ENCODE measurements at regions not wholly inside any gene's neighbourhood (a gene's known extent, or its start where the extent isn't known, plus 50 kb on each side); places are given as distances from the start of the nearest gene placed in this dataset.
"Not testable (repeated sequence)": the region's sequence is repeated elsewhere in the genome, so short reads cannot be mapped to it uniquely, and the experiment has no call there.

GRCh38 chr5:82517544-82518075 is 239.5 kb upstream of the RPS23 start:
- H3K4me1 Mint-ChIP-seq (ENCODE audit: low read depth): no peaks in the 10 kb centered on the region

GRCh38 chr5:82513738-82514137 is 235.6 kb upstream of the RPS23 start:
- H3K36me3 Mint-ChIP-seq: no peaks in the 10 kb centered on the region
- H3K27ac Mint-ChIP-seq: no peak overlapping the region
- no peak overlapping the region for H3K4me3 Mint-ChIP-seq
- H3K27me3 Mint-ChIP-seq: no peaks in the 10 kb centered on the region
- H3K9me3 Mint-ChIP-seq (ENCODE audit: low read depth): no peaks in the 10 kb centered on the region
- H3K4me1 Mint-ChIP-seq (ENCODE audit: low read depth): peaks cover 5% of the 10 kb centered on the region

More at GRCh38 chr5:82517544-82518075, 239.5 kb upstream of the RPS23 start:
- Mint-ChIP-seq H3K27me3 (no peaks in the 10 kb centered on the region), H3K4me3 (no peak overlapping the region), H3K36me3 (no peaks in the 10 kb centered on the region), H3K9me3 (ENCODE audit: low read depth) (no peaks in the 10 kb centered on the region), H3K27ac (no peak overlapping the region)

DNA sequence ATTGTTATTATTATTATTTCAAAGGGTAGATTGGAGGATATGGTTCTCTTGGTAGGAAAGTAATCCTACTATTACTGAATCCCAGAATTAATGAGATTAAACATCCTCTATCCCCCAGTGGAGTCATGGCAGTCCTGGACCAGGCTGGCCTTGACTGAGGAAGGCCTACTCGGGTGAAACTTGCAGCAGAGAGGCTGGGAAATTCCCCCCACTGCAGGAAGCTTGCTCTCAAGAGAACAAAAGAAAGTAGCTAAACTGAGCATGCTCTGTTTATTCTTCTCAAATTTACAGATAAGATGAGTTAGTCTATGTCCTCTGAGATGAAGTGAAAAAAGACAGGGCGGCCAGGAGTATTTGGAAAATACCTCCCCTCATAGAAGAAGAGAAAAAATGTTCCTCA is 233.9 kb upstream of the RPS23 start:
- peaks cover 2% of the 10 kb centered on the region for H3K27me3 Mint-ChIP-seq
- H3K36me3 Mint-ChIP-seq: peaks cover 3% of the 10 kb centered on the region
- no peak overlapping the region for H3K27ac Mint-ChIP-seq
- peaks cover 9% of the 10 kb centered on the region for H3K9me3 Mint-ChIP-seq (ENCODE audit: low read depth)
- peaks cover 5% of the 10 kb centered on the region for H3K4me1 Mint-ChIP-seq (ENCODE audit: low read depth)
- H3K4me3 Mint-ChIP-seq: no peak overlapping the region

- Mint-ChIP-seq H3K9me3 (ENCODE audit: low read depth) (peaks cover 14% of the 10 kb centered on the region), H3K4me3 (no peak overlapping the region), H3K4me1 (ENCODE audit: low read depth) (peaks cover 5% of the 10 kb centered on the region), H3K27me3 (peaks cover 6% of the 10 kb centered on the region), H3K27ac (no peak overlapping the region), H3K36me3 (peaks cover 6% of the 10 kb centered on the region)
Measured at GRCh38 chr5:82511134-82511533, 233.0 kb upstream of the RPS23 start.

DNA sequence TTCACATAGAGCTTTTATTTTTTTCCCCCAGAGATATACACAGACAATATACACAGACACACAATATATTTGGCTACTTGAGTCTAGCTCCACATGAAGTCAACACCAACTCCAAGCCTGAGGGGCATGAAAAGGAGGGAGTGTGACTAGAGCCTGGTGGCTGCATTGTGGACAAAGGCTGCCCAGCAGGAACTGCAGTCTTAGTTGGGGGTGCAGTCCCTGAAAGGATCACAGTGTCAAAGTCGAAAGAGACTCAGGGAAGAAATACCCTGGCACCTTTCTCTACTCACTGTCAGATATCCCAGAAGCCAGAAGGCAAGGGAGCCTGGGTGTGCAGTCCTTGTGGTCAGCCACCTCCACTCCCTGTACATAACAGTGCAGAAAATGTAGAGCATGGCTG is 231.6 kb upstream of the RPS23 start:
- H3K4me1 Mint-ChIP-seq (ENCODE audit: low read depth): peaks cover 5% of the 10 kb centered on the region

GRCh38 chr5:82506390-82506789 is 228.2 kb upstream of the RPS23 start:
- not testable (repeated sequence) for H3K4me1 Mint-ChIP-seq (ENCODE audit: low read depth); H3K27ac Mint-ChIP-seq; H3K27me3 Mint-ChIP-seq; H3K4me3 Mint-ChIP-seq; H3K36me3 Mint-ChIP-seq
- H3K9me3 Mint-ChIP-seq (ENCODE audit: low read depth): peaks cover 14% of the 10 kb centered on the region

More for the DNA sequence above, 231.6 kb upstream of the RPS23 start:
- Mint-ChIP-seq H3K27me3 (peaks cover 6% of the 10 kb centered on the region), H3K36me3 (peaks cover 6% of the 10 kb centered on the region), H3K27ac (no peak overlapping the region), H3K9me3 (ENCODE audit: low read depth) (peaks cover 14% of the 10 kb centered on the region), H3K4me3 (no peak overlapping the region)

- Mint-ChIP-seq H3K36me3 (no peaks in the 10 kb centered on the region), H3K27ac (no peak overlapping the region), H3K4me3 (no peak overlapping the region), H3K4me1 (ENCODE audit: low read depth) (no peaks in the 10 kb centered on the region), H3K27me3 (peaks cover 2% of the 10 kb centered on the region), H3K9me3 (ENCODE audit: low read depth) (no peaks in the 10 kb centered on the region)
Measured at GRCh38 chr5:82499725-82500244, 221.6 kb upstream of the RPS23 start.

DNA sequence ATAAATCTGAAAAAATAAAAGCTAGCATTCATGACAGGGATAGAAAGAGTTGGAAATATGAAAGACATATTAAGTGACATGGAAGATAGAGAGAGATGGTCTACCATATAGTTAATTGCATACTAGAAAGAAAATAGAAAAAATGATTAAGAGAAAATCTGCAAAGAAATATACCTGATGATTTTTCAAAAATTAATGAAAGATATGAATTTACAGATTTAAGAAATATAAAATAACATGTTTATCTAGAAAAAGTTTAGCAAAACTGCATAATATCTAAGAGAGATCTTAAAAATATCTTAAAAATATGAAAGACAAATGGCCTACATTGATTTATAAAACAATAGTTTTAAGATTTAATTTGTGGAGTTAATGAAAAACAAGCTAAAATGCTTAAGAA is 219.1 kb upstream of the RPS23 start:
- Mint-ChIP-seq H3K4me1 (ENCODE audit: low read depth) (no peaks in the 10 kb centered on the region), H3K27me3 (peaks cover 4% of the 10 kb centered on the region), H3K9me3 (ENCODE audit: low read depth) (no peaks in the 10 kb centered on the region), H3K4me3 (no peak overlapping the region), H3K27ac (no peak overlapping the region), H3K36me3 (no peaks in the 10 kb centered on the region)

DNA sequence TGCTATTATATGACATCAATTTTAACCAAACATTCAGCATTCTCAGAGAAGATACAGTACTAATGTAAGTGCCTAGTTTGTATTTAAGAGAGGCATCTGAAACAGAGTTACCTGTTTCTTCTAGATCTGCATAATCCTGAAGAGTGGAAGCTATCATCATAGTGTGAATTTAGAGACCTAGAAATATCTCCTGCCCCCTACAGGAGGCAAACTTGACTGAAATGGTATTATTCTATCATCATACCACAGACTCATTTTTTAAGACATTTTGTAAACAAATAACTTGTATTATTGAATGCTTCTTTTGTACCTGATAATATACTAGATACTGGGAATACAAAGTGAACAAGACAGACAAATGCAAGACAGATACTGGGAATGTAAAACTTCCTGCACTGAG is 216.8 kb upstream of the RPS23 start:
- Mint-ChIP-seq H3K4me3 (no peak overlapping the region), H3K27ac (no peak overlapping the region), H3K4me1 (ENCODE audit: low read depth) (no peaks in the 10 kb centered on the region), H3K9me3 (ENCODE audit: low read depth) (no peaks in the 10 kb centered on the region), H3K27me3 (peaks cover 5% of the 10 kb centered on the region), H3K36me3 (no peaks in the 10 kb centered on the region)

DNA sequence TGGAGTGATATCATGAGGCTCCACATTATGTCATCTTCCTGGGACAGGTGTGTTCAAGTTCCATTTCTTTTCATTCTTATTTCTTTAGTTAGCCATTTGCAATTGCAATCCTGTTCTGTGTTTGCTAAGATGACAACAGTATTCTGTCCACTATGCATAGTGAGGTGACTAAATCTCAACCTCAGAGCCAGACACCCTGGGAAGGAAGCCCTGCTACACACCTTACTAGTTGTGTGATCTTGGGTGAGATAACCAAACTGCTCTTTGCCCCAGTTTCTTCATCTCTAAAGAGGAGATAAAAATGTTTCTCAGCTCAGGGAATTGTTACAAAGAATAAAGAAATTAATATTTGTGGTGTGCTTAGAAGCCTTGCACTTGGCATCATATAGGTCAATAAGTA is 215.1 kb upstream of the RPS23 start:
- Mint-ChIP-seq H3K4me3 (no peak overlapping the region), H3K27ac (no peak overlapping the region), H3K9me3 (ENCODE audit: low read depth) (no peaks in the 10 kb centered on the region), H3K27me3 (peaks cover 5% of the 10 kb centered on the region), H3K36me3 (no peaks in the 10 kb centered on the region), H3K4me1 (ENCODE audit: low read depth) (no peaks in the 10 kb centered on the region)

GRCh38 chr5:82491397-82491796 is 213.2 kb upstream of the RPS23 start:
- Mint-ChIP-seq H3K4me1 (ENCODE audit: low read depth) (no peaks in the 10 kb centered on the region), H3K36me3 (no peaks in the 10 kb centered on the region), H3K27ac (no peak overlapping the region), H3K9me3 (ENCODE audit: low read depth) (no peaks in the 10 kb centered on the region), H3K4me3 (no peak overlapping the region), H3K27me3 (peaks cover 5% of the 10 kb centered on the region)

DNA sequence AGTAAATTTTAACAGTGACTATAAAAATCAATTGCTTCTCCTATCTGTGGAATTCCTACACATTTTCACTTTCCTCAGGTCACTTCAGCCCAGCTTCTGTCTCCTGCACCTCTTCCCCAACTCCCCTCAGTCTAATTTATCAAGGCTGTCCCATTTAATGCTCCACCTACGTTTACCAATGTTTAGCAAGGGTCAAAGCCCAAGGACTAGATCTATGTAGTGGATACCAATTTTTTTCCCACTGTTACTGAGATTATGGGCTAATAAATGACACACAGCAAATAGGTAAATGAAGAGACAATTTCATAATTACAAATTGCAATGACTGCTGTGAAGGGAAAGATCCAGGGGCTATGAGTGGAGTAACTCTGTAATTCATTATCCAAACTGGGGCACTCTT is 211.5 kb upstream of the RPS23 start:
- Mint-ChIP-seq H3K36me3 (no peaks in the 10 kb centered on the region), H3K4me3 (no peak overlapping the region), H3K27ac (no peak overlapping the region), H3K9me3 (ENCODE audit: low read depth) (no peaks in the 10 kb centered on the region), H3K4me1 (ENCODE audit: low read depth) (no peaks in the 10 kb centered on the region), H3K27me3 (peaks cover 3% of the 10 kb centered on the region)

GRCh38 chr5:82487131-82487530 is 209.0 kb upstream of the RPS23 start:
- Mint-ChIP-seq H3K36me3 (no peaks in the 10 kb centered on the region), H3K27me3 (peaks cover 6% of the 10 kb centered on the region), H3K9me3 (ENCODE audit: low read depth) (no peaks in the 10 kb centered on the region)

DNA sequence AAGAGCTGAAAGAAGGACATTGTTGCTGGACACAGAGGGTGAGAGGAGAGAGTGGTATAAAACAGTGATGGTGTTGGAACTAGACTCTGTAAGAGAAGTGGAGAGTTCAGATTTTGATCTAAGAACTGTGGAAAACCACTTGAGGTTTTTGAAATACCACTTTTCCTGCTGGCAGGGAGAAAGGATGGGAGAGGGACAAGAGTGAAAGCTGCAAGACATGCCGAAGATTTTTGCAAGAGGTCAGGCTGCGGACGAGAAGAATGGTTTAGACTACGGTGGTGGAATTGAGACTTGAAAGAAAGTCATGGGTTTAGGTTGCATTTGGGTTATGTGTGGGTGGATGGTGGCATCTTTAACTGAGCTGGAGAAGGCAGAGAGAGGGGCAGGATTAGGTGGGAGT is 202.2 kb upstream of the RPS23 start:
- Mint-ChIP-seq H3K36me3 (no peaks in the 10 kb centered on the region), H3K27me3 (peaks cover 16% of the 10 kb centered on the region), H3K9me3 (ENCODE audit: low read depth) (no peaks in the 10 kb centered on the region), H3K27ac (no peak overlapping the region), H3K4me3 (no peak overlapping the region), H3K4me1 (ENCODE audit: low read depth) (no peaks in the 10 kb centered on the region)

More at GRCh38 chr5:82487131-82487530, 209.0 kb upstream of the RPS23 start:
- H3K27ac Mint-ChIP-seq: no peak overlapping the region
- no peaks in the 10 kb centered on the region for H3K4me1 Mint-ChIP-seq (ENCODE audit: low read depth)
- no peak overlapping the region for H3K4me3 Mint-ChIP-seq

GRCh38 chr5:82476155-82476554 is 198.0 kb upstream of the RPS23 start:
- H3K4me3 Mint-ChIP-seq: no peak overlapping the region
- H3K27me3 Mint-ChIP-seq: peaks cover 12% of the 10 kb centered on the region
- no peaks in the 10 kb centered on the region for H3K9me3 Mint-ChIP-seq (ENCODE audit: low read depth)
- no peak overlapping the region for H3K27ac Mint-ChIP-seq
- H3K36me3 Mint-ChIP-seq: no peaks in the 10 kb centered on the region
- no peaks in the 10 kb centered on the region for H3K4me1 Mint-ChIP-seq (ENCODE audit: low read depth)

GRCh38 chr5:82473262-82473661 is 195.1 kb upstream of the RPS23 start:
- H3K27me3 Mint-ChIP-seq: peaks cover 8% of the 10 kb centered on the region
- H3K27ac Mint-ChIP-seq: no peak overlapping the region
- no peaks in the 10 kb centered on the region for H3K4me1 Mint-ChIP-seq (ENCODE audit: low read depth)
- H3K4me3 Mint-ChIP-seq: no peak overlapping the region
- no peaks in the 10 kb centered on the region for H3K36me3 Mint-ChIP-seq
- H3K9me3 Mint-ChIP-seq (ENCODE audit: low read depth): no peaks in the 10 kb centered on the region

All from activated naive CD8-positive, alpha-beta T cell (primary cell).